Neural progenitor cell (in vitro differentiated cells): ENCODE measurements at regions not wholly inside any gene's neighbourhood (a gene's known extent, or its start where the extent isn't known, plus 50 kb on each side); places are given as distances from the start of the nearest gene placed in this dataset.

Source experiments
- CTCF ChIP-seq: fragments of 200-600 bp; sonication (generic); IDR thresholded peaks from 2 replicates; pipeline ENCODE4 v1.5.1; 2017; ENCODE audit warnings: antibody characterized with exemption, mild to moderate bottlenecking
- EZH2 ChIP-seq: fragments of 200-600 bp; sonication (generic); IDR thresholded peaks from 2 replicates; pipeline ENCODE4 v1.6.1; 2017; ENCODE audit warnings: antibody characterized with exemption, mild to moderate bottlenecking, moderate library complexity
- EZH2phosphoT487 ChIP-seq: fragments of 200-600 bp; sonication (generic); IDR thresholded peaks from 2 replicates; pipeline ENCODE4 v1.6.1; 2017; ENCODE audit warnings: antibody characterized with exemption

GRCh38 chr20:6954219-6954618 lies 186.7 kb downstream of the BMP2 start:
- TF ChIP-seq CTCF (no peak), EZH2 (no peak), EZH2phosphoT487 (no peak)
